OCI-LY1 (cell line): ENCODE measurements at regions not wholly inside any gene's neighbourhood (a gene's known extent, or its start where the extent isn't known, plus 50 kb on each side); places are given as distances from the start of the nearest gene placed in this dataset.

Experiments
- CTCF ChIP-seq: fragments of 200-600 bp; sonication (generic), shearing (Covaris generic); IDR thresholded peaks from 2 replicates; pipeline ENCODE4 v1.5.1; 2017; ENCODE audit warnings: mild to moderate bottlenecking, antibody characterized with exemption, low read length, moderate library complexity, mixed read lengths
- EZH2 ChIP-seq: fragments of 200-600 bp; sonication (generic), shearing (Covaris generic); IDR thresholded peaks from 2 replicates; pipeline ENCODE4 v1.8.0; 2017; ENCODE audit warnings: borderline replicate concordance, mixed run types, mild to moderate bottlenecking, antibody characterized with exemption, low read length, moderate library complexity, mixed read lengths

GRCh38 chr11:95291946-95292345 lies 60.9 kb upstream of the SESN3 start:
- TF ChIP-seq CTCF (no peak), EZH2 (no peak)
